SH-SY5Y (cell line): ENCODE measurements at regions not wholly inside any gene's neighbourhood (a gene's known extent, or its start where the extent isn't known, plus 50 kb on each side); places are given as distances from the start of the nearest gene placed in this dataset.

ENCODE experiments used
- GATA2 ChIP-seq: IDR thresholded peaks from 2 replicates; pipeline ENCODE4 v1.6.1; 2011; ENCODE audit warnings: mild to moderate bottlenecking, low read depth, low read length
- GATA3 ChIP-seq: IDR thresholded peaks from 2 replicates; pipeline ENCODE4 v1.6.1; 2011; ENCODE audit warnings: low read depth, mild to moderate bottlenecking, low read length, moderate library complexity

DNA sequence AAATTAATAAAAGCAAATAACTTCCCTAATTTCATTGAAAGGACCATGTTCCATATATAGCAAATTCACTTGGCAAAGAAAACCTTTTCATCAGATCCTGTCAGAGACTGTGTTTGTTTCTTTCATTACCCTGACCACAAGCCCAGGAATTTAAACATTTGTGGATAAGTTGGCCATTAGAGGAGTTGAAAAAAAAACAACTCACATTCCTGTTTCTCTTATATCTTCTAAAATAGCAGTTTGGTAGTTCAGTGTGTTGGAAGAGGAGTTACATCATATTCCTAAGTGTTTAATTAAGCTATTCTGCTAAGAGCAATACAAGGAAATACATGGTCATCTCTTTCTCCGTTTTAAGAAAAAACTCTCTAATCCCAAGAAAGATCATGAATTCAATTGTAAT is 505.6 kb downstream of the TLE1 start:
- TF ChIP-seq GATA2 (no peak), GATA3 (no peak)
